T-helper 1 cell treated with Interleukin-12 subunit alpha and Interleukin-12 subunit beta and Interleukin-4 antibody, amounts not matched to agents 30 ng/mL and 1 ng/mL, for 36 hours (primary cell): ENCODE measurements at regions not wholly inside any gene's neighbourhood (a gene's known extent, or its start where the extent isn't known, plus 50 kb on each side); places are given as distances from the start of the nearest gene placed in this dataset.

Experiments
- intact Hi-C: fragments of 100-400 bp; cut with micrococcal nuclease; formaldehyde crosslinking; loops from one replicate; pipeline ENCODE4 v1.15.1; 2024

DNA sequence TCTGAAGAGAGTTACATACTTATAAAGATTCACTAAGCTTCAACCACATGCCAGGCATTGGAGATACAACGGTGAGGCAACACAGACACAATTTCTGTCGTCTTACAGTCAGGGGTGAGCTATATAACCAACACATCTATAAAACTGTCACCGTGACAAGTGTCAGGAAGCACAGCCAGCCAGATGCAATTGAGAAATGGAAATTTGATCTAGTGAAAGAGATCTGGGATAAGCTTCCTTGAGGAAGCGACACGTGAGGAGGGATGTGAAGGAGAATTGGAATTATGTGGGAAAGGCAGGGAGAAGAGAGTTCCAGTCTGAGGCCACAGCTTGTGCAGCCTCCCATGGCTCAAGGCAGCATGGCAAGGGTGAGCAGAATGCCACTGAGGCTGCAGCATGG, 50.9 kb upstream of the ZNF354B start:
- intact Hi-C loops: no loop called here

GRCh38 chr5:178801021-178801420, 58.7 kb upstream of the ZNF354B start:
- intact Hi-C loops: no loop called here

DNA sequence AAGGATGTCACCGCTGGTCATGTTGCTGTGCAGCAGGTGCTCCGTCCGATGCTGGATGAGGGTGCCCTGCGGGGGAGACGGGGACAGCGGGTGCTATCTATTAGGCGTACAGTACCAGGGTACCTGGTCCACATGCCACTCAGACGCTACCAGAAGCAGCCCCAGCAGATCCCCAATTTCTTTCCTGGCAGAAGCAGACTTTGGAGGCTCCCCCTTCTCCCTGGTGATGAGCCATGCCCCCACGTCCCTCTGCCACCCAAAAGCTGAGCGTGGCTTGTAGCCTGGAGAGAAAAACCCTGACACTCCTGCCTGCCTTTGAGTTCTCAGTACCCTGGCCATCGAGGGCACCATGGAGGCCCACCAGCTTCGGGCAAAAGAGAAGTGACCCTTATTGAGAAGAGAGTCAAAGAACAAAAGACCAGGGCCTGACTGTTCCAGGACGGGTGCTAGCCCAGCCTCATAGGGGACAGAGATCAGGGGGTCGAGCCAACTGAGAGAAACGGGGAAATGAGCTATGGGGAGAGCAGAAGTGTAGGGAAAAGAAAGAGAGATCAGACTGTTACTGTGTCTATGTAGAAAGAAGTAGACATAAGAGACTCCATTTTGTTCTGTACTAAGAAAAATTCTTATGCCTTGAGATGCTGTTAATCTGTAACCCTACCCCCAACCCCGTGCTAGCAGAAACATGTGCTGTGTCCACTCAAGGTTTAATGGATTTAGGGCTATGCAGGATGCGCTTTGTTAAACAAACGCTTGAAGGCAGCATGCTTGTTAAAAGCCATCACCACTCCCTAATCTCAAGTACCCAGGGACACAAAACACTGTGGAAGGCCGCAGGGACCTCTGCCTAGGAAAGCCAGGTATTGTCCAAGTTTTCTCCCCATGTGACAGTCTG, 62.0 kb upstream of the ZNF354B start:
- intact Hi-C loops: no loop called here

- intact Hi-C loops: no loop called here
These were observed 62.6 kb upstream of the ZNF354B start for GRCh38 chr5:178797101-178797521.

- intact Hi-C loops: no loop called here
These were observed 63.4 kb upstream of the ZNF354B start for GRCh38 chr5:178796165-178796945.

DNA sequence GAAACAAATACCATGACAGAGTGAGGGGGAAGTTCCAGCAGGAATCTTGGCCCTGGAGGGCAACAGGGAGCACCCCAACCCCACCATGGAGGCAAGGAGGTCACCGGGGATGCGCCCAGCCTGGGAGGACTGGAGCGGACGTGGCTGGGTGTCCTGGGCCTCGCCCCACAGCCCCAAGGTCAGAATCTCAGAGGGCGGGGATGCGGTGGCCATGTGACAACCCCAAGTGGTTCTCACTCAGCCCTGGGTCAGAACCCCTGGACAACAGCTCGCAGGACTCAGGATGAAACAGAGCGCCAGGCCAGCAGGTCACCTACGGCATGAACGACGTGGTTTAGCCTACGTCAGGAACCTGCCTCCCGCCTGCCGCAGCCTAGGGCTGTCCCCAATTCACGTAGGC, 64.0 kb upstream of the ZNF354A start:
- intact Hi-C loops: no loop called here

- intact Hi-C loops: loop anchor here (2.0 kb wide), 1 partner anchor 701 kb away; no protein-coding TSS in a partner anchor
These were observed 63.2 kb upstream of the ZNF354A start for GRCh38 chr5:178793696-178794095.

DNA sequence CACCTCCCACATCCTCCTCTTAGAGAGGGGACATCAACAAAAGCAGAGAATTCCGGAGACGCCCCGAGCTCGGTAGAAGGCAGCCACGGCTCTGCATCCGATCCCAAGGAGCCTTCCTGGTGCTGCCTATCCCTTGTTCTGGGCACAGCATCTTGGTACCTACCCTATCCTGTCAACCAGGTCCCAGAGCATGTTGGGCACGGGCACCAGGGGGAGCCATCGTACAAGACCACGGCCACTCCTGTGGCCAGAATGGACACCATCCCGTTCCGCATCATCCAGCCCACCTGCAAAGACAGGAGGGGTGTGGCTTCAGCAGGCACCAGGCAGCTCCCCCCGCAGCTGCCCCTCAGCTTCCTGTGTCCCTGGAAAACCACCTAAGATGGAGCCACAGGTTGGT, 62.7 kb upstream of the ZNF354A start:
- intact Hi-C loops: loop anchor here (2.0 kb wide), 1 partner anchor 702 kb away; no protein-coding TSS in a partner anchor

GRCh38 chr5:178791976-178792375, 61.5 kb upstream of the ZNF354A start:
- intact Hi-C loops: loop anchor here (2.0 kb wide), 1 partner anchor 703 kb away; no protein-coding TSS in a partner anchor

- intact Hi-C loops: no loop called here
These were observed 59.9 kb upstream of the ZNF354A start for GRCh38 chr5:178790371-178790770.

- intact Hi-C loops: no loop called here
These were observed 58.1 kb upstream of the ZNF354A start for GRCh38 chr5:178788381-178789085.

DNA sequence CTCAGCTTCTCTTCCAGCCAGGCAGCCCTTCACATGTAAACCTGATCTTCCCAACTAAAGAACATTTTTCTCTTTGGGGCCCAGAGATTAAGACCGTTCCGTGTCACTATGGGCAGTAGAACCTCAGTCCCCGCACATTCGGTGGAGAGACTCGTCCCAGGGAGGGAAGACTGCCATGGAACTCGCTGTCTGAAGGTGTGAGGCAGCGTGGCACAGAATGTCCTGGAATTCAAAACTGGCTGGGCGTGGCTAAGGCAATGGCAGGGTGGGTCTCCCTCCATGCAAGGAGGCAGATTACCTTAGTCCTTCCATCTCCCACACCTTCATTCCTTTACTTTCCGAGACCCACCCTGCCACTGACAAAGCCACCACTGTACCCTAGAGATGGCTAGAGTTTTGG, 57.4 kb upstream of the ZNF354A start:
- intact Hi-C loops: no loop called here

DNA sequence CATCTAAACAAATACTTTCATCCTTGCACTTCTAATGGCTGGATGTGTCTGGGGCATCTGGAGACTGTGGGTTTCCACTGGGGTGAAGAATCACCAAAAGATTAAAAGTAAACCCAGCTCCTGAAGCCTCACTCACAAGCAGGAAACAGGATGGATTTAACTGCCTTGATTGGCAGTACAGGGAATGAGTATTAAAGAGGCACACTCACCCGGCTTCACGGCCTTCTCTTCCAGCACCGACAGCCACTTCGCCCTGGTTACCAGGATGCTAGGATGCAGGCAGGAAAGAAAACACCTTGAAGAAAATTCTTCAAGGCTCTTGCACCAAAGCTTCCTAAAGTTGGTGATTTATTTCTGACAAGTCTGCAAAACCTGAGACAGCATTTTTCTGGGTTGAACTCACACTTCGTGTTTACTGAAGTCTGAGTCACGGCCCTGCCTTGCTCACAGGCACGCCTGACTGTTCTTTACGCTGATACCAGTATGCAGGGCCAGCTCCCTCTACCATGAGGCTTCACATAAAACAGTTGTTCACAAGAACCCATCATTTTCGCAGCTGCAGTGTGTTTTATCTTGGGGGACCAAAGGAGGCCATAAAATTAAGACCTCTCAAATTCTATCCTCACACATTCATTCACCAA, 56.5 kb upstream of the ZNF354A start:
- intact Hi-C loops: no loop called here

GRCh38 chr5:178786417-178786816, 56.0 kb upstream of the ZNF354A start:
- intact Hi-C loops: no loop called here

DNA sequence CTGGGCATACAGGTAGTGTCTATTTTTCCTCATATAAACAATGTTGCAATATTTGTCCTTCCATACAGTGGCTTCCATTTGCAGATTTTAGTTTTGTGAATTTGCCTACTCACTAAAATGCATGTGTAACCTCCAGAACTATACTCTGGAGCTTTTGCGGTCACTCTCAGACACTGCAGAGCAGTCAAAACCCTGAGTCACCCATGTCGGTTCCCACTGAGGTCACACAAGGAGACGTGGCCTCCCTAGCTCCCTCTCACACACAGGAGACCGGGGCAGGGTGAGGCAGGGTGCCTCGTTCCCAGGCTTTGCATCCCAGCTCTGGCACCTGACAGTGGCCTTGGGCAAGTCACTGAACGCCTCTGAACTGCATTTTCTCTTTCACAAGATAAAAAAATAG, 55.5 kb upstream of the ZNF354A start:
- intact Hi-C loops: no loop called here

DNA sequence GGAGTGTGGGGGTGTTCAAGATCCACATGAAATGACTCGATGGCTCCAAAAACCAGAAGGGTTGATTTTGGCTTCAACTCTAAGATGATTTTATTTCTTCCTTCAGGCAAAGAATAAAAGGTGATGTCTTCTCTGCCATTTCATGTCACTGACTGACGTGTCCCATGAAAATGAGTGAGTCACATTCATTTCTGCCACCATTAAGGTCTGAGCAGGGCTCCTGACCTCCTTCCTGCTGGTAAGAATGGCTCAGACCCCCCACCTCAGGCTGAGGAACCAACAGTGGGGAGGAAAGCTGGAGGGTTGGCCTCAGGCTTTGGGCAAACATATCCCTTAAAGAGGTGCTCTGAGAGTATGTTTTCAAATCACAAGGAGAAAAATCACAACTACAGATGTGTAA, 53.9 kb upstream of the ZNF354A start:
- intact Hi-C loops: no loop called here

DNA sequence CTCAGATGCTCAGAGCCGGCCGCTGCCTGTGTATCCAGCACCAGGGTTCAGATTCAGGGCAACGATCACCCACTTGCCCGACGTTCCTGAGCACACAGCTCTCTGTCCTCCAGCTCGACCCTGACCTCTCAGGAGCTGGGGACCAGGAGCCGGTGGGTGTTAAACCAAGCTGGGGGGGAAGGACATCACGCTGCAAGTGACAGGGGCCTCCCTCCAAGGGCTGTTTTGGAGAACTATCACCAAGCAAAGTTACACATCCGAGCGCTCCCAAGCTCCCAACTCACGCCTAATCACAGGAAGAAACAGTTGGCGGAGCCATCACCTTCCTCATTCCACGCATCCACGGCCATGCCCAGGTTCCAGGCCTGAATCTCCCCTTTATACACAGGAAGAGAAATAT, 51.5 kb upstream of the ZNF354A start:
- intact Hi-C loops: no loop called here

DNA sequence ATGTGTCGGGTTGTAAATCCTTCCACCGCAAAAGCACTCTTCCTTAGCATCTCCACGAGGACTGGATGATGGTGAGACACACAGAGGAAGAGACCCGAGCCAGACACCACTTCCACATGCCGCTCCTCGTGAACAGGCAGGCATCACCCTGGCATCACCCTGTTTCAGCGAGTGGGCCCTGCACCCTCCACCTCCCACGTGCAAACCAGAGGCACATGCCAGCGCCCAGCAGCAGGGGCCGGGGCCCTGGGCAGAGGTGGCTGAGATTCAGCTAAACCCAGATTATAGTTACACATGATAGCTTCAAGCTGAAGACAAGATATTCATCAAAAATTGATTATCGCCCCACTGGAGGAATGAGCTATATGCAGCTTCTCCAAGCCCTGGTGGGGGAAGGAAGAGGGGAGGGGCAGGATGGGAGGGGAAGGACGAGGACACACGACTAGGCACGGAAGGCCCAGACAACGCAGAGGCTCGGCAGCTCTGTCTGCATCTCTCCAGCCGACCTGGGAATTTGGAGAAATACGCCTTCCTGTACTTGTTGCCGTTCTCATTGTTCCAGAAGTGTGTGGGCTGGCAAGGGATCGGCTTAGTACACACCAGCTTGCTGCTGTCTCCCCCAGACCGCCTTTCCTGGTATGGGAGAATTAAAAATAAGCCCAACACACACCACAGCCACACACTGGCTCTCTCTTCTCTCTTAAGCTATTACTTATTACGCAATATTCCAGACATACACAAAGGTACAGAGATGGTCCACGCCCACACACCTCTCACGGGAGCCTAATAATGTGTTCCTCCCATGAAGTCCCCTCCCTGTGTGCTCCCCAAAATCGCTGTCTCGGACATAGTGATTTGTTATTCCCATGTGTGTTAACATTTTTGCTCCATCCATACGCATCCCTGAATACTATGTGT, 50.4 kb upstream of the ZNF354A start:
- intact Hi-C loops: no loop called here
